ENCODE measurements at regions not wholly inside any gene's neighbourhood (a gene's known extent, or its start where the extent isn't known, plus 50 kb on each side); places are given as distances from the start of the nearest gene placed in this dataset.

DNA sequence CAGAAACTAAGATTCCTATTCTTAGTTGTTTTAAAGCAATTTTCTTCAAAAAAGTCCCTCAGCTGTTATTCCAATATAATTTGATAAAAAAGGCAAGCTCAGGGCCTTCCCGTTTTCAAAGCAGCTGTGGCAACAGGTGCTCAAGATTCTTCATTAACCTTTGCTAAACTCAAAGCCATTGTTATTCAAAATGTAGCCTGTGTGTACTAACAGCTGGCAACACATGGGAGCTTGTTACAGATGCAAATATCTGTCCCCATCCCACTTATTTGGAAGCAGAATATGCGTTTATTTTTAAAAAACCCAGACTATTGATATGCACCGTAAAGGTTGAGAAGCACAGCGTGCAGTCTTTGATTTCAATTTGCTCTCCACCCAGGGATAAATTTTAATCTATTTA, 210.4 kb upstream of the SYT10 start:
- TF ChIP-seq, protein P1, sequence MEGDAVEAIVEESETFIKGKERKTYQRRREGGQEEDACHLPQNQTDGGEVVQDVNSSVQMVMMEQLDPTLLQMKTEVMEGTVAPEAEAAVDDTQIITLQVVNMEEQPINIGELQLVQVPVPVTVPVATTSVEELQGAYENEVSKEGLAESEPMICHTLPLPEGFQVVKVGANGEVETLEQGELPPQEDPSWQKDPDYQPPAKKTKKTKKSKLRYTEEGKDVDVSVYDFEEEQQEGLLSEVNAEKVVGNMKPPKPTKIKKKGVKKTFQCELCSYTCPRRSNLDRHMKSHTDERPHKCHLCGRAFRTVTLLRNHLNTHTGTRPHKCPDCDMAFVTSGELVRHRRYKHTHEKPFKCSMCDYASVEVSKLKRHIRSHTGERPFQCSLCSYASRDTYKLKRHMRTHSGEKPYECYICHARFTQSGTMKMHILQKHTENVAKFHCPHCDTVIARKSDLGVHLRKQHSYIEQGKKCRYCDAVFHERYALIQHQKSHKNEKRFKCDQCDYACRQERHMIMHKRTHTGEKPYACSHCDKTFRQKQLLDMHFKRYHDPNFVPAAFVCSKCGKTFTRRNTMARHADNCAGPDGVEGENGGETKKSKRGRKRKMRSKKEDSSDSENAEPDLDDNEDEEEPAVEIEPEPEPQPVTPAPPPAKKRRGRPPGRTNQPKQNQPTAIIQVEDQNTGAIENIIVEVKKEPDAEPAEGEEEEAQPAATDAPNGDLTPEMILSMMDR (IDR thresholded peaks at IDR 0.05; ENCODE audit: insufficient read depth, low read depth, low read length): no peak
- no peak for TF ChIP-seq EZH2 (IDR thresholded peaks at IDR 0.05; ENCODE audit: insufficient read depth, low read length)

Data from astrocyte (in vitro differentiated cells and primary cell).